H7 (cell line): ENCODE measurements at regions not wholly inside any gene's neighbourhood (a gene's known extent, or its start where the extent isn't known, plus 50 kb on each side); places are given as distances from the start of the nearest gene placed in this dataset.
A peak's percentile ranks its signal among the peaks of the same experiment; 100 is the strongest.

Source experiments
- DNase-seq: peaks from one replicate; pipeline ENCODE4 v3.0.0; 2012
- H3K27me3 ChIP-seq: 2 replicates; pipeline ENCODE4 v1.6.0; 2011; ENCODE audit warnings: mild to moderate bottlenecking, low read length; ENCODE audit not compliant: control insufficient read depth, insufficient read depth
- H3K36me3 ChIP-seq: replicated peaks from 2 replicates; pipeline ENCODE4 v1.5.1; 2011; ENCODE audit warnings: low read length; ENCODE audit not compliant: control insufficient read depth, insufficient read depth
- H3K4me3 ChIP-seq: 2 replicates; pipeline ENCODE4 v1.5.1; 2011; ENCODE audit warnings: low read depth, mild to moderate bottlenecking, control low read depth, low read length, moderate library complexity; ENCODE audit not compliant: insufficient read depth

- Histone ChIP-seq H3K36me3 (no peaks in the 10 kb centered on the region), H3K27me3 (no peaks in the 10 kb centered on the region), H3K4me3 (no peak overlapping the region)
- DNase-seq, result no peak
These were observed 223.9 kb upstream of the VEGFC start for GRCh38 chr4:177016541-177017141.

GRCh38 chr4:177023951-177024350 lies 231.2 kb upstream of the VEGFC start:
- Histone ChIP-seq H3K4me3 (no peak overlapping the region), H3K36me3 (no peaks in the 10 kb centered on the region), H3K27me3 (no peaks in the 10 kb centered on the region)
- no peak for DNase-seq

GRCh38 chr4:177032341-177032740 lies 239.6 kb upstream of the VEGFC start:
- DNase-seq, result no peak
- Histone ChIP-seq H3K27me3 (no peaks in the 10 kb centered on the region), H3K4me3 (no peak overlapping the region), H3K36me3 (no peaks in the 10 kb centered on the region)

DNA sequence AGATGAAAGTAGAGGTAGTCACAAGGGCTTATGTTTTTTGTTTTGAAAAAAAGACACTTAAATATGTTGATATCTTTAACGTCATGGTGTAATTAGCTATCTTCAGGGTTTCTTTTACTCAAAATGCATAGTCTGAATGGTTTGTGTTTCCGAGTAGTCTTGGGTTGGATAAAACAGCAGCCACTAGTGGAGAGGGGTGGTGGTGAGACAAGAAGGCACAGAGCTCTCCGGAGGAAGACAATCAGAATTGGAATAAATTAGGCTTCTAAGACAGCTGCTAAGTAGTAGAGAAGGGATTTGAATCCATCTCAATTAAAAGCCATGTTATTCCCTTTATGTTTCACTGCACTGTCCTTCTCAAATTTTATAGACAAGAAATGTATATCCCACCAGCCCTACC lies 240.4 kb upstream of the VEGFC start:
- DNase-seq, result peak; percentile 14
- Histone ChIP-seq H3K27me3 (no peaks in the 10 kb centered on the region), H3K4me3 (no peak overlapping the region), H3K36me3 (no peaks in the 10 kb centered on the region)

DNA sequence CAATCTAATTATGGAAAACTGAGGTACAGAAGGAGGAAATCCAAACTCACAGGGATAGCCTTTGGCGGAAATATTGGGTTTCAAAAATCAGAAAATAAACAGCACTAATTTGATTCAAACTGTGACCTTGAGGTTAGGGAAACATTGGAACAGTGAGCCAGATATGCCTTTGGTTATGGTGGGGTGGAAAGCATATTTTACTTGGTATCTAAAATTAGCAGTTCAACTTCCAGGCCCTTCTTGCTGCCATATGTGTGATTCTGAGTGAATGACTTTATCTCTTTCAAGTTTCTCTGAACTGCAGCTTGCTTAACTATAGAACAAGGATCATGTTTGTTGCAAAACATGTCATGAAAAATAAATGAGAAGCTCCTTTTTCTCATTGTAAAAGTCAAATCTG lies 240.9 kb upstream of the VEGFC start:
- no peaks in the 10 kb centered on the region for H3K36me3 ChIP-seq
- no peak overlapping the region for H3K4me3 ChIP-seq
- no peaks in the 10 kb centered on the region for H3K27me3 ChIP-seq
- DNase-seq, result no peak

GRCh38 chr4:177041356-177041755 lies 248.6 kb upstream of the VEGFC start:
- H3K4me3 ChIP-seq, result no peak overlapping the region
- H3K27me3 ChIP-seq, result no peaks in the 10 kb centered on the region
- DNase-seq, result no peak
- H3K36me3 ChIP-seq, result no peaks in the 10 kb centered on the region

DNA sequence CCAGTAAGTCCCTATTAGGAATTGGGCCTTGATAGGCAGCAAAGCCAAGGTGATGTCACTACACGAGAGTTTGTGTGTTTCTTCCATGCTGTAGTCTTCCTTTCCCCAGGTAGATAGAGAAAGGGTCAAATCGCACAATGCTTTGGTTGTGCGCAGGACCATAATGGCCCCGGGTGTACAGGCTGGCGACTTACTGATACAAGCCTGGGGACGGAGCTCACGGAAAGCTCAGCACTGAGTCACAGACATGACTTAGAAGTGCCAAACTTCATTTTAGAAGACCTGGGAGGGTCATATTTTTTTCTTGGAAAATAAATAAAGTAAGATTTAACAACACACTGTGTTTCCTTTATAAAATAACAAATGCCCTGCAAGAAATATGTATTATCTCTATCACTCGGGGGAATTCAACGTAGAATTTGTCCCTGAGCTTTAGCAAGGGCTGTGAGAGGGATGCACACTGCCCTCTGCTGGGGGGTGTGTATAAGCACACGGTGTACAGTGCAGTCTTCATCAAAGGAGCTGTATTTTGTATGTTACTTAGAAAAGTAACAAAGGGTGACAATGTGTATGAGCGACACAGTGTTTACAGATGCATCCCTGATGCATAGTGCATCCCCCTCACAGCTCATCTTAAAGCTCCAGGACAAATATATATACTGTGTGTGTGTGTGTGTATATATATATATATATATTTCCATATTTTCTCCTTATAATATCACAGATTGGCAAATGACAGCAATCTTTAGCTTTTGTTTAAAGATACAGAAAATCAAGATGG lies 254.5 kb upstream of the VEGFC start:
- peak; percentile 15 for DNase-seq
- H3K36me3 ChIP-seq, result no peaks in the 10 kb centered on the region
- H3K4me3 ChIP-seq, result no peak overlapping the region
- no peaks in the 10 kb centered on the region for H3K27me3 ChIP-seq

DNA sequence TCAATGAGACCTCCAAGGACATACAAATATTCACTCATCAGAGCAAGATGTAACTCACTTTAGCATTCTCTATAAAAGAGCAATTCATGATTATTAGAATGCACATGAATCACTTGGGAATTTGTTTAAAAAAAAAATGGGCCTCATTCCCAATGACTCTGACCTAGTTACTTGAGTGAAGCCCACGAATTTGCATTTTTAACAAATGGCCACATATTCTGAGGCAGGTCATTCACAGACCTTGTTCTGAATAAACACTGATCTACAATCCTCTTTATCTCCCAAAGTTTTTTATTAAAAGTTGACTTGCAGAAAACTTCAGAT lies 255.1 kb upstream of the VEGFC start:
- Histone ChIP-seq H3K4me3 (no peak overlapping the region), H3K36me3 (no peaks in the 10 kb centered on the region), H3K27me3 (no peaks in the 10 kb centered on the region)
- no peak for DNase-seq

DNA sequence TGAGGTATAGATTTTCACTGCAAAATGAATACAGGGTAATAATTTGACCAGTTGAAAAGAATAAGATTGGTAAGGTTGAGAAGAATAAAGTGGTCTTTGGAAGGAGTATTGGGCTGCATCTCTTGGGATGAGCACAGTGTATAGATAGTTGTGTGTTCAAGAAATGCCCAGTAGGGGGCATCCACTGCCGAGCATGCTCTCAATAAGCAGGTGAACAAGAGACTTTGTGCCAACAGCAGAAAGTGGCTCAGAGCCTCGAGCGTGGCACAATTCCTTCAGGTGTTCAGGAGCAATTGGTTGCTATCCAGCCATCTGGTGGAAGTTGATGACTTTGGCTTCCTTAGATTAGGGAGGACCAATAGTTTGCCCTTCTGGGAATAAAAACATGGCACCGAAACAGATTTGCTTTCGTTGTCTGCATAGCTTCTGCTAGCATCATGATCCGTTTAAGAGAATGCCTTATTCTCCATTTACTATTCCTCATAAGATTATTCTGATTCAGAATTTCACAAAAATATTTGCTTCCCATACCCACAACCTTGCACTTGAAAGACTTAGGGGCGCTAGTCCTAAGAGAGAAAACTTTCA lies 258.1 kb upstream of the NEIL3 start:
- DNase-seq, result peak; percentile 18
- Histone ChIP-seq H3K27me3 (no peaks in the 10 kb centered on the region), H3K4me3 (no peak overlapping the region), H3K36me3 (no peaks in the 10 kb centered on the region)

DNA sequence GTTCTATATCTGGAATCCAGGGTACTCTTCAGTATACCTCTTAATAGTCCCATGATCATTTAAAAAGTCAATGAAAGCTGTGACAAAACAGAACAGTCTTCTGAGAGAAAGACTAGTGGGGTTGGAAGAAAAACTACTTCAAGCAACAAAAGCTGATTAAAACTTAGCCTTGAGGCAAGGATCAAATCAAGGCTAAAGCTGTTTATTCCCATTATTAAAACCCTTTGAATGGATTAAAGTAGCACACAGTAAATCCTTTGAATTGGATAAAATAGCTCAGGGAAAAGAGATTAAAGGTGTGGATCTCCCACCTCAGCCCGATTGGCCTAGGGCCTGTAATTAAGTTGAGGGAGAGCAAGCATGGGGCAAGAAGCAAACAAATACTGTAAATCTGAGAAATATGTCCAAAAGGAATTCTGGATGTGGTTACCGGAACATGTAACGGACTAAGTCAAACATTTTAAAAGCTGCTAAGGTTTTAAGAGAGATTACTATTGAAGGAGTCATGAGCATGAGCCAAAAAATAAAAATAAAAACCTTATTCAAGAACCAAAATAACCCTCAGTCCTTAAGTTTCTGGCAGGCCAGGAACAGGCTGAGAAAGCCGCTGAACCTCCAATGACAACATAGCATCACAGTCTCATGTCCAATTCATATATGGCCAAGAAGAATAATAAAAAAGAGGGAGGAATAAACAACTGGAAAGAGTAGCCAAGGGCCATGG lies 257.3 kb upstream of the NEIL3 start:
- DNase-seq, result no peak
- no peaks in the 10 kb centered on the region for H3K36me3 ChIP-seq
- H3K27me3 ChIP-seq, result no peaks in the 10 kb centered on the region
- H3K4me3 ChIP-seq, result no peak overlapping the region

DNA sequence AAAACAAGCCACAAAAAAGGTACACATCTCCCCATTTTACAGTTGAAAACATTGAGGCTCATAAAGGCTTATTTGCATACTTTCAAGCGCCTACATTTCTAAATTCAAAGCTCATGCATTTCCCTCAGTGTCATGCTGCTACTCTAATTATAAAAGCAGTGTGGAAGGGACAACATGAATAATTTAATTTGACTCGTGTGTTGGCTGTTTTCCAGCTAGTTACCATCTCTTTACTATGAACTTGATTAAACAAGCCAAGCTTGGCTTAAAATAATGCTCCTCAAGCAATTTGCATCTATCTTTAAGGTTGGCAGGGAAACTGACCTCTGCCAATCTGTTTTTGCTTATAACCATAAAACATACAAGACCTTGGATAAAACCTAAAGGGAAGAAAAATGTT lies 252.5 kb upstream of the NEIL3 start:
- Histone ChIP-seq H3K4me3 (no peak overlapping the region), H3K36me3 (no peaks in the 10 kb centered on the region), H3K27me3 (no peaks in the 10 kb centered on the region)
- DNase-seq, result no peak

GRCh38 chr4:177064116-177064515 lies 245.6 kb upstream of the NEIL3 start:
- Histone ChIP-seq H3K4me3 (no peak overlapping the region), H3K36me3 (no peaks in the 10 kb centered on the region), H3K27me3 (no peaks in the 10 kb centered on the region)
- DNase-seq, result no peak

- Histone ChIP-seq H3K4me3 (no peak overlapping the region), H3K27me3 (no peaks in the 10 kb centered on the region), H3K36me3 (no peaks in the 10 kb centered on the region)
- DNase-seq, result peak; percentile 1
These were observed 244.8 kb upstream of the NEIL3 start for GRCh38 chr4:177064729-177065394.

- no peaks in the 10 kb centered on the region for H3K36me3 ChIP-seq
- DNase-seq, result no peak
- H3K4me3 ChIP-seq, result no peak overlapping the region
- H3K27me3 ChIP-seq, result no peaks in the 10 kb centered on the region
These were observed 242.9 kb upstream of the NEIL3 start for GRCh38 chr4:177066746-177067145.
